GM23338 (cell line): ENCODE measurements at regions not wholly inside any gene's neighbourhood (a gene's known extent, or its start where the extent isn't known, plus 50 kb on each side); places are given as distances from the start of the nearest gene placed in this dataset.

Experiments
- ATAC-seq: fragments of 200-7000 bp; cut with Tn5 transposase; 3 replicates; pipeline ENCODE4 v1.9.1; 2020
- DNase-seq: peaks from one replicate; pipeline ENCODE4 v3.0.0-alpha.2; 2015; ENCODE audit warnings: low spot score
- H2AFZ ChIP-seq: fragments of 200-600 bp; sonication (generic); 2 replicates; pipeline ENCODE4 v1.8.0; 2016; ENCODE audit warnings: antibody characterized with exemption, mild to moderate bottlenecking, moderate library complexity
- H3F3A ChIP-seq: fragments of 200-600 bp; sonication (generic); replicated peaks from 2 replicates; pipeline ENCODE4 v1.8.0; 2017; ENCODE audit warnings: antibody characterized with exemption, mixed run types, low read depth
- H3K27ac ChIP-seq: fragments of 200-600 bp; sonication (generic); 2 replicates; pipeline ENCODE4 v1.6.1; 2016; ENCODE audit warnings: low read depth
- H3K27me3 ChIP-seq: fragments of 200-600 bp; sonication (generic); 2 replicates; pipeline ENCODE4 v1.8.0; 2016; ENCODE audit warnings: mild to moderate bottlenecking, mixed run types, moderate library complexity; ENCODE audit not compliant: insufficient read depth
- H3K36me3 ChIP-seq: fragments of 200-600 bp; sonication (generic); 2 replicates; pipeline ENCODE4 v1.8.0; 2016; ENCODE audit warnings: mild to moderate bottlenecking; ENCODE audit not compliant: insufficient read depth
- H3K4me1 ChIP-seq: fragments of 200-600 bp; sonication (generic); 2 replicates; pipeline ENCODE4 v1.8.0; 2016; ENCODE audit warnings: mild to moderate bottlenecking, moderate library complexity; ENCODE audit not compliant: insufficient read depth
- H3K4me2 ChIP-seq: fragments of 200-600 bp; sonication (generic); 2 replicates; pipeline ENCODE4 v1.7.1; 2017; ENCODE audit warnings: mixed run types
- H3K4me3 ChIP-seq: fragments of 200-600 bp; sonication (generic); 2 replicates; pipeline ENCODE4 v1.6.1; 2016; ENCODE audit warnings: mixed run types
- H3K79me2 ChIP-seq: fragments of 200-600 bp; sonication (generic); replicated peaks from 2 replicates; pipeline ENCODE4 v1.8.0; 2017; ENCODE audit warnings: mild to moderate bottlenecking; ENCODE audit not compliant: insufficient read depth
- H3K9me2 ChIP-seq: fragments of 200-600 bp; sonication (generic); 2 replicates; pipeline ENCODE4 v1.8.0; 2017; ENCODE audit not compliant: insufficient read depth
- H4K20me1 ChIP-seq: fragments of 200-600 bp; sonication (generic); replicated peaks from 2 replicates; pipeline ENCODE4 v1.8.0; 2017; ENCODE audit warnings: mild to moderate bottlenecking; ENCODE audit not compliant: insufficient read depth
- H3K27ac Mint-ChIP-seq: 2 replicates; pipeline ENCODE4 v1.8.0; 2020; ENCODE audit warnings: inconsistent platforms, mild to moderate bottlenecking, moderate library complexity, mixed read lengths
- H3K27me3 Mint-ChIP-seq: 3 replicates; pipeline ENCODE4 v1.8.0; 2022; ENCODE audit warnings: low read depth, mild to moderate bottlenecking, moderate library complexity, mixed read lengths, inconsistent platforms; ENCODE audit not compliant: insufficient read depth, poor library complexity
- H3K36me3 Mint-ChIP-seq: 3 replicates; pipeline ENCODE4 v1.8.0; 2021; ENCODE audit warnings: low read depth, mild to moderate bottlenecking, inconsistent platforms, moderate library complexity, mixed read lengths
- H3K4me1 Mint-ChIP-seq: 3 replicates; pipeline ENCODE4 v1.8.0; 2020; ENCODE audit warnings: mild to moderate bottlenecking, inconsistent platforms, mixed read lengths
- H3K4me3 Mint-ChIP-seq: 3 replicates; pipeline ENCODE4 v1.8.0; 2021; ENCODE audit warnings: moderate library complexity, mild to moderate bottlenecking, inconsistent platforms, mixed read lengths
- H3K9me3 Mint-ChIP-seq: 3 replicates; pipeline ENCODE4 v1.8.0; 2020; ENCODE audit warnings: moderate library complexity, mild to moderate bottlenecking, inconsistent platforms, mixed read lengths
- CREB1 ChIP-seq: fragments of 250-450 bp; sonication (Bioruptor Pico); IDR thresholded peaks from 2 replicates; pipeline ENCODE4 v1.5.0; 2020; ENCODE audit warnings: low read depth, mild to moderate bottlenecking, moderate library complexity
- CTCF ChIP-seq, 2 experiments: fragments of 200-600 bp in 1 of 2; sonication (generic) in 1 of 2; conservative IDR thresholded peaks; 2 replicates each; pipeline versions ENCODE4 v1.5.1 to v1.6.1; 2016 to 2017; ENCODE audit warnings: antibody characterized with exemption in 2 of 2, low read depth in 2 of 2, mild to moderate bottlenecking in 2 of 2, moderate library complexity in 1 of 2
- ETS1 ChIP-seq: IDR thresholded peaks from 2 replicates; pipeline ENCODE4 v1.6.1; 2016; ENCODE audit warnings: antibody characterized with exemption
- EZH2 ChIP-seq: fragments of 200-600 bp; sonication (generic); IDR thresholded peaks from one replicate; pipeline ENCODE4 v1.8.0; 2017; ENCODE audit warnings: antibody characterized with exemption, mild to moderate bottlenecking, low read depth; ENCODE audit not compliant: unreplicated experiment
- EZH2phosphoT487 ChIP-seq: fragments of 200-600 bp; sonication (generic); IDR thresholded peaks from one replicate; pipeline ENCODE4 v1.8.1; 2018; ENCODE audit warnings: antibody characterized with exemption; ENCODE audit not compliant: unreplicated experiment
- JUNB ChIP-seq: IDR thresholded peaks from one replicate; pipeline ENCODE4 v1.6.1; 2016; ENCODE audit warnings: antibody characterized with exemption; ENCODE audit not compliant: unreplicated experiment
- NANOG ChIP-seq: IDR thresholded peaks from 2 replicates; pipeline ENCODE4 v1.6.1; 2016; ENCODE audit warnings: antibody characterized with exemption, borderline replicate concordance
- POLR2AphosphoS5 ChIP-seq: IDR thresholded peaks from 2 replicates; pipeline ENCODE4 v1.6.1; 2016; ENCODE audit warnings: antibody characterized with exemption, low read depth
- STAT1 ChIP-seq: IDR thresholded peaks from one replicate; pipeline ENCODE4 v1.6.1; 2016; ENCODE audit warnings: antibody characterized with exemption; ENCODE audit not compliant: unreplicated experiment
- ZNF114 ChIP-seq: fragments of 250-450 bp; sonication (Bioruptor Pico); IDR thresholded peaks from 2 replicates; pipeline ENCODE4 v1.5.0; 2020; ENCODE audit warnings: mild to moderate bottlenecking, moderate library complexity
- ZNF331 ChIP-seq: fragments of 250-450 bp; sonication (Bioruptor Pico); IDR thresholded peaks from 2 replicates; pipeline ENCODE4 v1.5.0; 2020; ENCODE audit warnings: low read depth, mild to moderate bottlenecking, moderate library complexity
- TF ChIP-seq, protein P1 (sequence below): IDR thresholded peaks from one replicate; pipeline ENCODE4 v1.6.1; 2018; ENCODE audit warnings: antibody characterized with exemption; ENCODE audit not compliant: unreplicated experiment
- TF ChIP-seq, protein P2 (sequence below): fragments of 250-450 bp; sonication (Bioruptor Pico); IDR thresholded peaks from 2 replicates; pipeline ENCODE4 v1.5.0; 2020; ENCODE audit warnings: mild to moderate bottlenecking, moderate library complexity

DNA sequence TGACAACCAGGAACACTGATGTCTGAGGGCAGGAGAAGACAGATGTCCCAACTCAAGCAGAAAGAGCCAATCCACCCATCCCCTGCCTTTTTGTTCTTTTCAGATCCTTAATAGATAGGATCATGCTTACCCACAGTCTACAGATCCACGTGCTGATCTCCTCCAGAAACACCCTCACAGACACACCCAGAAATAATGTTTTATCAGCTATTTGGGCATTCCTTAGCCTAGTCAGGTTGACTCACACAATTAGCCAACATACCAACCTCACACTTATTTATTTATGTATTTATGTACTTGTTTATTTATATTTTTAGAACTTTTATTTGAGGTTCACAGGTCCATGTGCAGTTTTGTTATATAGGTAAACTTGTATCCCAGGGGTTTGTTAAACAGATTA, 151.5 kb upstream of the IL12B start:
- H3K4me2 ChIP-seq: no peak overlapping the region
- 0 out of 2 replicates have a peak, but pooled peaks cover 4% of the 10 kb centered on the region for H3K9me2 ChIP-seq
- H3K4me1 Mint-ChIP-seq: no peaks in the 10 kb centered on the region
- TF ChIP-seq POLR2AphosphoS5: no peak
- TF ChIP-seq ZNF331 (CRISPR knock-in tag): no peak
- no peak for TF ChIP-seq ETS1
- TF ChIP-seq, protein P1, sequence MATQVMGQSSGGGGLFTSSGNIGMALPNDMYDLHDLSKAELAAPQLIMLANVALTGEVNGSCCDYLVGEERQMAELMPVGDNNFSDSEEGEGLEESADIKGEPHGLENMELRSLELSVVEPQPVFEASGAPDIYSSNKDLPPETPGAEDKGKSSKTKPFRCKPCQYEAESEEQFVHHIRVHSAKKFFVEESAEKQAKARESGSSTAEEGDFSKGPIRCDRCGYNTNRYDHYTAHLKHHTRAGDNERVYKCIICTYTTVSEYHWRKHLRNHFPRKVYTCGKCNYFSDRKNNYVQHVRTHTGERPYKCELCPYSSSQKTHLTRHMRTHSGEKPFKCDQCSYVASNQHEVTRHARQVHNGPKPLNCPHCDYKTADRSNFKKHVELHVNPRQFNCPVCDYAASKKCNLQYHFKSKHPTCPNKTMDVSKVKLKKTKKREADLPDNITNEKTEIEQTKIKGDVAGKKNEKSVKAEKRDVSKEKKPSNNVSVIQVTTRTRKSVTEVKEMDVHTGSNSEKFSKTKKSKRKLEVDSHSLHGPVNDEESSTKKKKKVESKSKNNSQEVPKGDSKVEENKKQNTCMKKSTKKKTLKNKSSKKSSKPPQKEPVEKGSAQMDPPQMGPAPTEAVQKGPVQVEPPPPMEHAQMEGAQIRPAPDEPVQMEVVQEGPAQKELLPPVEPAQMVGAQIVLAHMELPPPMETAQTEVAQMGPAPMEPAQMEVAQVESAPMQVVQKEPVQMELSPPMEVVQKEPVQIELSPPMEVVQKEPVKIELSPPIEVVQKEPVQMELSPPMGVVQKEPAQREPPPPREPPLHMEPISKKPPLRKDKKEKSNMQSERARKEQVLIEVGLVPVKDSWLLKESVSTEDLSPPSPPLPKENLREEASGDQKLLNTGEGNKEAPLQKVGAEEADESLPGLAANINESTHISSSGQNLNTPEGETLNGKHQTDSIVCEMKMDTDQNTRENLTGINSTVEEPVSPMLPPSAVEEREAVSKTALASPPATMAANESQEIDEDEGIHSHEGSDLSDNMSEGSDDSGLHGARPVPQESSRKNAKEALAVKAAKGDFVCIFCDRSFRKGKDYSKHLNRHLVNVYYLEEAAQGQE: no peak
- TF ChIP-seq STAT1: no peak
- TF ChIP-seq, protein P2, sequence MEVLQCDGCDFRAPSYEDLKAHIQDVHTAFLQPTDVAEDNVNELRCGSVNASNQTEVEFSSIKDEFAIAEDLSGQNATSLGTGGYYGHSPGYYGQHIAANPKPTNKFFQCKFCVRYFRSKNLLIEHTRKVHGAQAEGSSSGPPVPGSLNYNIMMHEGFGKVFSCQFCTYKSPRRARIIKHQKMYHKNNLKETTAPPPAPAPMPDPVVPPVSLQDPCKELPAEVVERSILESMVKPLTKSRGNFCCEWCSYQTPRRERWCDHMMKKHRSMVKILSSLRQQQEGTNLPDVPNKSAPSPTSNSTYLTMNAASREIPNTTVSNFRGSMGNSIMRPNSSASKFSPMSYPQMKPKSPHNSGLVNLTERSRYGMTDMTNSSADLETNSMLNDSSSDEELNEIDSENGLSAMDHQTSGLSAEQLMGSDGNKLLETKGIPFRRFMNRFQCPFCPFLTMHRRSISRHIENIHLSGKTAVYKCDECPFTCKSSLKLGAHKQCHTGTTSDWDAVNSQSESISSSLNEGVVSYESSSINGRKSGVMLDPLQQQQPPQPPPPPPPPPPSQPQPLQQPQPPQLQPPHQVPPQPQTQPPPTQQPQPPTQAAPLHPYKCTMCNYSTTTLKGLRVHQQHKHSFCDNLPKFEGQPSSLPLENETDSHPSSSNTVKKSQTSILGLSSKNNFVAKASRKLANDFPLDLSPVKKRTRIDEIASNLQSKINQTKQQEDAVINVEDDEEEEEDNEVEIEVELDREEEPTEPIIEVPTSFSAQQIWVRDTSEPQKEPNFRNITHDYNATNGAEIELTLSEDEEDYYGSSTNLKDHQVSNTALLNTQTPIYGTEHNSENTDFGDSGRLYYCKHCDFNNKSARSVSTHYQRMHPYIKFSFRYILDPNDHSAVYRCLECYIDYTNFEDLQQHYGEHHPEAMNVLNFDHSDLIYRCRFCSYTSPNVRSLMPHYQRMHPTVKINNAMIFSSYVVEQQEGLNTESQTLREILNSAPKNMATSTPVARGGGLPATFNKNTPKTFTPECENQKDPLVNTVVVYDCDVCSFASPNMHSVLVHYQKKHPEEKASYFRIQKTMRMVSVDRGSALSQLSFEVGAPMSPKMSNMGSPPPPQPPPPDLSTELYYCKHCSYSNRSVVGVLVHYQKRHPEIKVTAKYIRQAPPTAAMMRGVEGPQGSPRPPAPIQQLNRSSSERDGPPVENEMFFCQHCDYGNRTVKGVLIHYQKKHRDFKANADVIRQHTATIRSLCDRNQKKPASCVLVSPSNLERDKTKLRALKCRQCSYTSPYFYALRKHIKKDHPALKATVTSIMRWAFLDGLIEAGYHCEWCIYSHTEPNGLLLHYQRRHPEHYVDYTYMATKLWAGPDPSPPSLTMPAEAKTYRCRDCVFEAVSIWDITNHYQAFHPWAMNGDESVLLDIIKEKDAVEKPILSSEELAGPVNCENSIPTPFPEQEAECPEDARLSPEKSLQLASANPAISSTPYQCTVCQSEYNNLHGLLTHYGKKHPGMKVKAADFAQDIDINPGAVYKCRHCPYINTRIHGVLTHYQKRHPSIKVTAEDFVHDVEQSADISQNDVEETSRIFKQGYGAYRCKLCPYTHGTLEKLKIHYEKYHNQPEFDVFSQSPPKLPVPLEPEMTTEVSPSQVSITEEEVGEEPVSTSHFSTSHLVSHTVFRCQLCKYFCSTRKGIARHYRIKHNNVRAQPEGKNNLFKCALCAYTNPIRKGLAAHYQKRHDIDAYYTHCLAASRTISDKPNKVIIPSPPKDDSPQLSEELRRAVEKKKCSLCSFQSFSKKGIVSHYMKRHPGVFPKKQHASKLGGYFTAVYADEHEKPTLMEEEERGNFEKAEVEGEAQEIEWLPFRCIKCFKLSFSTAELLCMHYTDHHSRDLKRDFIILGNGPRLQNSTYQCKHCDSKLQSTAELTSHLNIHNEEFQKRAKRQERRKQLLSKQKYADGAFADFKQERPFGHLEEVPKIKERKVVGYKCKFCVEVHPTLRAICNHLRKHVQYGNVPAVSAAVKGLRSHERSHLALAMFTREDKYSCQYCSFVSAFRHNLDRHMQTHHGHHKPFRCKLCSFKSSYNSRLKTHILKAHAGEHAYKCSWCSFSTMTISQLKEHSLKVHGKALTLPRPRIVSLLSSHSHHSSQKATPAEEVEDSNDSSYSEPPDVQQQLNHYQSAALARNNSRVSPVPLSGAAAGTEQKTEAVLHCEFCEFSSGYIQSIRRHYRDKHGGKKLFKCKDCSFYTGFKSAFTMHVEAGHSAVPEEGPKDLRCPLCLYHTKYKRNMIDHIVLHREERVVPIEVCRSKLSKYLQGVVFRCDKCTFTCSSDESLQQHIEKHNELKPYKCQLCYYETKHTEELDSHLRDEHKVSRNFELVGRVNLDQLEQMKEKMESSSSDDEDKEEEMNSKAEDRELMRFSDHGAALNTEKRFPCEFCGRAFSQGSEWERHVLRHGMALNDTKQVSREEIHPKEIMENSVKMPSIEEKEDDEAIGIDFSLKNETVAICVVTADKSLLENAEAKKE (CRISPR knock-in tag): no peak
- no peak for TF ChIP-seq CTCF (conservative IDR thresholded peaks at IDR 0.05; ENCODE audit: low read depth in 2 of 2)
- no peak for TF ChIP-seq CREB1 (CRISPR knock-in tag)
- no peak for TF ChIP-seq EZH2
- TF ChIP-seq JUNB: no peak
- TF ChIP-seq EZH2phosphoT487: no peak
- TF ChIP-seq NANOG: no peak
- no peak for TF ChIP-seq ZNF114 (CRISPR knock-in tag)
- H3K27me3 ChIP-seq: no peaks in the 10 kb centered on the region
- no peaks in the 10 kb centered on the region for H3K79me2 ChIP-seq
- H3K27ac ChIP-seq: no peak overlapping the region
- H3K27me3 Mint-ChIP-seq: peaks cover 2% of the 10 kb centered on the region
- H3K4me1 ChIP-seq: no peaks in the 10 kb centered on the region
- no peak for ATAC-seq
- no peak for DNase-seq
- no peak overlapping the region for H3K4me3 Mint-ChIP-seq
- no peaks in the 10 kb centered on the region for H3F3A ChIP-seq
- no peak overlapping the region for H3K4me3 ChIP-seq
- no peaks in the 10 kb centered on the region for H4K20me1 ChIP-seq
- H3K27ac Mint-ChIP-seq: no peak overlapping the region
- no peaks in the 10 kb centered on the region for H3K36me3 ChIP-seq
- no peaks in the 10 kb centered on the region for H3K36me3 Mint-ChIP-seq
- no peak overlapping the region for H2AFZ ChIP-seq
- no peaks in the 10 kb centered on the region for H3K9me3 Mint-ChIP-seq
